H1 (cell line): ENCODE measurements at regions not wholly inside any gene's neighbourhood (a gene's known extent, or its start where the extent isn't known, plus 50 kb on each side); places are given as distances from the start of the nearest gene placed in this dataset.

Source experiments
- CHD1 ChIP-seq: IDR thresholded peaks from 2 replicates; pipeline ENCODE4 v1.6.1; 2012; ENCODE audit warnings: low read depth, low read length, improper control_type of control experiment
- CHD7 ChIP-seq: fragments of 300-600 bp; sonication (generic); IDR thresholded peaks from 2 replicates; pipeline ENCODE4 v1.7.1; 2012; ENCODE audit warnings: low read length, moderate library complexity, mild to moderate bottlenecking, inconsistent platforms; ENCODE audit not compliant: insufficient replicate concordance
- HDAC2 ChIP-seq, 2 experiments: fragments of 300-600 bp in 1 of 2; sonication (generic) in 1 of 2; IDR thresholded peaks; 2 replicates each; pipeline ENCODE4 v1.6.1; 2011 to 2012; ENCODE audit warnings: low read depth in 2 of 2, low read length in 2 of 2, mild to moderate bottlenecking in 2 of 2, moderate library complexity in 2 of 2, borderline replicate concordance in 1 of 2, inconsistent platforms in 1 of 2
- POLR2AphosphoS5 ChIP-seq: IDR thresholded peaks from 2 replicates; pipeline ENCODE4 v1.6.1; 2011; ENCODE audit warnings: low read depth, low read length
- POU5F1 ChIP-seq: IDR thresholded peaks from 2 replicates; pipeline ENCODE4 v1.6.1; 2011; ENCODE audit warnings: low read depth, mild to moderate bottlenecking, low read length, moderate library complexity
- SP1 ChIP-seq: IDR thresholded peaks from 2 replicates; pipeline ENCODE4 v1.6.1; 2011; ENCODE audit warnings: low read depth, low read length
- TF ChIP-seq, protein P1 (sequence below): IDR thresholded peaks from 2 replicates; pipeline ENCODE4 v1.6.1; 2011; ENCODE audit warnings: low read length, improper control_type of control experiment

DNA sequence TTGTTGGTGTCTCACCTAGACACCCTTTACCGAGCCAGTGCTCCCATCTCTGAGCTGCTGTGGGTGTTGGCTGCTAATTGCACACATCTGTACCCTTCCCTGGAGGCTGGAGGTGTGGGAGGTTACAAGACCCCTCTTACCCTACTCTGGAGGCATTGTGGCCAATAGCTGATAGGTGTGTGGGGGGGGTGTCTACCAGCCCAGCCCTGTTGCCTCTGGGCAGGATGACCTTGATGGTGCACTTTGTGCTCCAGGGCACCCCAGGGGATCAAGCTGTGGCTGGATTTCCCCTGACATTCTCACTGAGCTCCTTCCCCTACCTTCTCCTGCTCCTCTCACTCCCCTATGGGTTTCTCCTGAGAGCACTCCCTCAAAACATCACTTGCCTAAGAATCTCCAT lies 104.7 kb upstream of the ADPGK start (continued):
- no peak for TF ChIP-seq CHD7
- no peak for TF ChIP-seq SP1
- no peak for TF ChIP-seq HDAC2 (IDR thresholded peaks at IDR 0.05; ENCODE audit: borderline replicate concordance in 1 of 2, low read depth in 2 of 2, low read length in 2 of 2)
- TF ChIP-seq POU5F1 = no peak
- no peak for TF ChIP-seq CHD1
- no peak for TF ChIP-seq POLR2AphosphoS5
- TF ChIP-seq, protein P1, sequence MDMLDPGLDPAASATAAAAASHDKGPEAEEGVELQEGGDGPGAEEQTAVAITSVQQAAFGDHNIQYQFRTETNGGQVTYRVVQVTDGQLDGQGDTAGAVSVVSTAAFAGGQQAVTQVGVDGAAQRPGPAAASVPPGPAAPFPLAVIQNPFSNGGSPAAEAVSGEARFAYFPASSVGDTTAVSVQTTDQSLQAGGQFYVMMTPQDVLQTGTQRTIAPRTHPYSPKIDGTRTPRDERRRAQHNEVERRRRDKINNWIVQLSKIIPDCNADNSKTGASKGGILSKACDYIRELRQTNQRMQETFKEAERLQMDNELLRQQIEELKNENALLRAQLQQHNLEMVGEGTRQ = no peak
